Epithelial cell of esophagus (primary cell): ENCODE measurements at regions not wholly inside any gene's neighbourhood (a gene's known extent, or its start where the extent isn't known, plus 50 kb on each side); places are given as distances from the start of the nearest gene placed in this dataset.

ENCODE experiments used
- DNase-seq: peaks from one replicate; pipeline ENCODE4 v3.0.0; 2010; ENCODE audit warnings: low read depth
- H3K4me3 ChIP-seq: 2 replicates; pipeline ENCODE4 v1.5.1; 2011; ENCODE audit warnings: mild to moderate bottlenecking, low read length, control low read depth
- CTCF ChIP-seq: IDR thresholded peaks from 2 replicates; pipeline ENCODE4 v1.5.1; 2011; ENCODE audit warnings: low read depth, mild to moderate bottlenecking, low read length, control low read depth, inconsistent platforms; ENCODE audit not compliant: insufficient read depth; ENCODE audit errors: missing control alignments

GRCh38 chr6:9806195-9806594 is 608.7 kb downstream of the TFAP2A start:
- DNase-seq = no peak
- H3K4me3 ChIP-seq = no peak overlapping the region
- no peak for TF ChIP-seq CTCF

- TF ChIP-seq CTCF = no peak
- H3K4me3 ChIP-seq = no peak overlapping the region
- DNase-seq = no peak
Observed at GRCh38 chr6:9801249-9801754, 613.6 kb downstream of the TFAP2A start.

GRCh38 chr6:9799582-9799981 is 615.3 kb downstream of the TFAP2A start:
- H3K4me3 ChIP-seq = no peak overlapping the region
- no peak for TF ChIP-seq CTCF
- no peak for DNase-seq

GRCh38 chr6:9796827-9797226 is 618.0 kb downstream of the TFAP2A start:
- DNase-seq = no peak
- TF ChIP-seq CTCF = no peak
- H3K4me3 ChIP-seq = no peak overlapping the region

DNA sequence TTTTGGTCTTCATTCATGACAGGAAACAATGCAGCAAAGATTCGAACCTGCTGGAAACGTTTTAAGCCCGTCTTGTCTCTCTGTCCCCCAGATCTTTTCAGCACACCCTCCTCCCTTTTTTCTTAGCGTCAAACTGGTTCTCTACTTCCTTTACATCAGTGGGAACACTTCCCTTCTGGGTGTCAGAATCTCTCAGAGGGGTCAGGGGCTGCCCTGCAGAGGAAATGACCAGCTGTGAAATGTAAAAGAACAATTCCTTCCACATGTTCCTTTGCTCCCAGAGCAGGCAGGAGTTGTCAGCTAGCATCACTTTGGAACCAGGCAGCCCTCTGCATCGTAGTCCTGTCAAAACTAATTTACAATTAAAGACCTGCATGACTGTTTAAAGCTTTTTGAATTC is 619.0 kb downstream of the TFAP2A start:
- DNase-seq = no peak
- no peak for TF ChIP-seq CTCF
- no peak overlapping the region for H3K4me3 ChIP-seq

- DNase-seq = peak; percentile 8
- no peak overlapping the region for H3K4me3 ChIP-seq
- no peak for TF ChIP-seq CTCF
Observed at GRCh38 chr6:9789201-9789600, 625.7 kb downstream of the TFAP2A start.

DNA sequence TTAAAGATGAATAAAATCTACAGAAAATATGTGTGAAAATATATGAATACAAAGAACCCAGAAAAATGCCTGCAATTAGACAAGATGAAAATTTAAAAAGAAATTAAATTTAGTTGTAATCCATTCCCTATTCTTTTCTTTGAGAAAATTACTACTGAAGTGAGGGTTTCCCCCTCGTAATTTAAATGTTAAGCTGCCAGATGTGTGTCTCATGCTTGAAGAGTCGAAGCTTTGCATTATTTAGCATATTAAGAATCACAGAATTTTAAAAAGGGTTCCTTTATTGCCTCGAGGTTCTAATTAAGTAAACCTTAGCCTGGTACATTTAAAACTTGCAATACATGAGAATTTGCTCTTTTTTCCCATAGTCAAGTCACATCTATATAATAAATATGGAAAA is 630.1 kb downstream of the TFAP2A start:
- H3K4me3 ChIP-seq = no peak overlapping the region
- TF ChIP-seq CTCF = no peak
- DNase-seq = no peak
